Transverse colon (tissue), 4 donors: ENCODE measurements at regions not wholly inside any gene's neighbourhood (a gene's known extent, or its start where the extent isn't known, plus 50 kb on each side); places are given as distances from the start of the nearest gene placed in this dataset.

Experiments
- DNase-seq: peaks from one replicate; pipeline ENCODE4 v3.0.0-alpha.2; 2019
- H3K27ac ChIP-seq, 4 donors: fragments of 200-600 bp; sonication (generic); 2 replicates each; pipeline ENCODE4 v1.5.1; 2016 to 2018; ENCODE audit warnings: inconsistent platforms in 4 of 4
- H3K27me3 ChIP-seq: fragments of 200-600 bp; sonication (generic); 2 replicates; pipeline ENCODE4 v1.5.1; 2017; ENCODE audit warnings: inconsistent platforms
- H3K36me3 ChIP-seq, 4 donors: fragments of 200-600 bp; sonication (generic); 2 replicates each; pipeline ENCODE4 v1.5.1; 2017 to 2019; ENCODE audit warnings: inconsistent platforms in 4 of 4
- H3K4me1 ChIP-seq, 4 donors: fragments of 200-600 bp; sonication (generic); 2 replicates each; pipeline ENCODE4 v1.5.1; 2017 to 2020; ENCODE audit warnings: inconsistent platforms in 4 of 4
- H3K4me3 ChIP-seq, 4 donors: fragments of 200-600 bp; sonication (generic); 1 replicate in 1 of 4; 2 replicates in 3 of 4; pipeline versions ENCODE4 v1.5.1 to v1.6.1; 2017 to 2019; ENCODE audit warnings: inconsistent platforms in 4 of 4
- H3K9me3 ChIP-seq, 2 donors: fragments of 200-600 bp; sonication (generic); 2 replicates each; pipeline ENCODE4 v1.5.1; 2017 to 2019; ENCODE audit warnings: inconsistent platforms in 2 of 2
- CTCF ChIP-seq, 5 experiments: fragments of 200-600 bp in 3 of 5; fragments of 450-650 bp in 2 of 5; sonication (generic) in 3 of 5; IDR thresholded peaks; 1 replicate in 2 of 5; 2 replicates in 3 of 5; pipeline ENCODE4 v1.5.1; 2016 to 2017; ENCODE audit warnings: antibody characterized with exemption in 5 of 5, inconsistent platforms in 3 of 5, mild to moderate bottlenecking in 2 of 5, moderate library complexity in 1 of 5
- EP300 ChIP-seq: sonication (generic); formaldehyde crosslinking; IDR thresholded peaks from one replicate; pipeline ENCODE4 v1.6.1; 2017; ENCODE audit warnings: antibody characterized with exemption, low read depth
- POLR2A ChIP-seq: fragments of 450-650 bp; IDR thresholded peaks from one replicate; pipeline ENCODE4 v1.6.1; 2016; ENCODE audit warnings: antibody characterized with exemption, mild to moderate bottlenecking, moderate library complexity
- POLR2AphosphoS5 ChIP-seq, 3 donors: sonication (generic); formaldehyde crosslinking; IDR thresholded peaks; one replicate each; pipeline ENCODE4 v1.6.1; 2016; ENCODE audit warnings: antibody characterized with exemption in 3 of 3
- WGBS, 2 donors: methylation state at CpG; one replicate each; pipeline ENCODE4 v1.1.5; 2018; ENCODE audit warnings: low coverage in 1 of 2; 5-methylcytosine and 5-hydroxymethylcytosine counted together
- in situ Hi-C, 4 donors: fragments of 200-750 bp; cut with MboI; loops; one replicate each; pipeline versions ENCODE4 v1.15.0 to v1.15.1; 2017; ENCODE audit warnings: low sequenced_read_pairs in 3 of 4, low pct_ligation_motif_present in 1 of 4, low pct_unique_long_range_greater_than_20kb in 1 of 4
- intact Hi-C: fragments of 100-400 bp; cut with DNase I; formaldehyde crosslinking; loops from one replicate; pipeline ENCODE4 v1.15.1; 2023; ENCODE audit warnings: low total_unique reads

GRCh38 chr11:28820296-28820989, 712.3 kb downstream of the METTL15 start:
- H3K4me3 ChIP-seq: no peak overlapping the region
- no peak overlapping the region for H3K27ac ChIP-seq
- WGBS, 2 donors: 61 to 80% methylated on average over 2 of the region's 2 CpGs
- H3K36me3 ChIP-seq: no peaks in the 10 kb centered on the region
- TF ChIP-seq CTCF (IDR thresholded peaks at IDR 0.05): no peak
- TF ChIP-seq POLR2AphosphoS5 (IDR thresholded peaks at IDR 0.05): no peak
- no peak for TF ChIP-seq EP300
- no peak for TF ChIP-seq POLR2A
- H3K4me1 ChIP-seq: no peaks in the 10 kb centered on the region
- no peak for DNase-seq
- intact Hi-C loops (no loop called here), in situ Hi-C loops (loop anchor here in 1 of 4 donors (25.0 kb wide), 1 partner anchor 92 kb away; no protein-coding TSS in a partner anchor)
- no peaks in the 10 kb centered on the region for H3K9me3 ChIP-seq
- no peaks in the 10 kb centered on the region for H3K27me3 ChIP-seq

GRCh38 chr11:28819741-28820140, 711.6 kb downstream of the METTL15 start:
- no peak overlapping the region for H3K27ac ChIP-seq
- H3K9me3 ChIP-seq: no peaks in the 10 kb centered on the region
- H3K4me1 ChIP-seq: no peaks in the 10 kb centered on the region
- DNase-seq: no peak
- WGBS, 2 donors: 10 to 65% methylated on average over 2 to 4 of the region's 4 CpGs
- TF ChIP-seq CTCF (IDR thresholded peaks at IDR 0.05) (no peak), POLR2A (no peak), EP300 (no peak), POLR2AphosphoS5 (IDR thresholded peaks at IDR 0.05) (no peak)
- H3K36me3 ChIP-seq: no peaks in the 10 kb centered on the region
- intact Hi-C loops (no loop called here), in situ Hi-C loops (loop anchor here in 1 of 4 donors (25.0 kb wide), 1 partner anchor 93 kb away; no protein-coding TSS in a partner anchor)
- no peaks in the 10 kb centered on the region for H3K27me3 ChIP-seq
- H3K4me3 ChIP-seq: no peak overlapping the region

GRCh38 chr11:28815110-28815509, 706.9 kb downstream of the METTL15 start:
- no peak for DNase-seq
- Histone ChIP-seq H3K4me3 (no peak overlapping the region), H3K9me3 (no peaks in the 10 kb centered on the region), H3K27me3 (no peaks in the 10 kb centered on the region), H3K27ac (no peak overlapping the region), H3K4me1 (no peaks in the 10 kb centered on the region), H3K36me3 (no peaks in the 10 kb centered on the region)
- in situ Hi-C loops: loop anchor here in 1 of 4 donors (25.0 kb wide), 1 partner anchor 97 kb away; no protein-coding TSS in a partner anchor
- no peak for TF ChIP-seq CTCF (IDR thresholded peaks at IDR 0.05)
- no peak for TF ChIP-seq EP300
- TF ChIP-seq POLR2A: no peak
- no peak for TF ChIP-seq POLR2AphosphoS5 (IDR thresholded peaks at IDR 0.05)
- WGBS, 2 donors: 69 to 73% methylated on average over 4 of the region's 4 CpGs
- intact Hi-C loops: no loop called here

GRCh38 chr11:28808771-28809170, 700.6 kb downstream of the METTL15 start:
- no peak for DNase-seq
- Histone ChIP-seq H3K4me3 (no peak overlapping the region), H3K36me3 (no peaks in the 10 kb centered on the region), H3K4me1 (no peaks in the 10 kb centered on the region), H3K27me3 (no peaks in the 10 kb centered on the region), H3K9me3 (no peaks in the 10 kb centered on the region), H3K27ac (no peak overlapping the region)
- intact Hi-C loops: no loop called here
- in situ Hi-C loops: loop anchor here in 1 of 4 donors (25.0 kb wide), 1 partner anchor 104 kb away; no protein-coding TSS in a partner anchor
- no peak for TF ChIP-seq POLR2A

GRCh38 chr11:28799316-28799715, 691.1 kb downstream of the METTL15 start:
- in situ Hi-C loops (no loop called here), intact Hi-C loops (no loop called here)
- no peak overlapping the region for H3K27ac ChIP-seq
- DNase-seq: no peak
- H3K27me3 ChIP-seq: no peaks in the 10 kb centered on the region
- H3K4me3 ChIP-seq: no peak overlapping the region
- TF ChIP-seq EP300: no peak
- no peak for TF ChIP-seq POLR2AphosphoS5 (IDR thresholded peaks at IDR 0.05)
- TF ChIP-seq CTCF (IDR thresholded peaks at IDR 0.05): no peak
- TF ChIP-seq POLR2A: no peak
- no peaks in the 10 kb centered on the region for H3K4me1 ChIP-seq
- no peaks in the 10 kb centered on the region for H3K9me3 ChIP-seq
- H3K36me3 ChIP-seq: no peaks in the 10 kb centered on the region
- 82 to 93% methylated on average over 2 of the region's 2 CpGs for WGBS, 2 donors
